ENCODE measurements at regions not wholly inside any gene's neighbourhood (a gene's known extent, or its start where the extent isn't known, plus 50 kb on each side); places are given as distances from the start of the nearest gene placed in this dataset.

- in situ Hi-C loops (cut with HindIII; ENCODE audit: low sequenced_read_pairs) = no loop called here
These were observed 72.7 kb upstream of the GLS start for GRCh38 chr2:190807886-190808285.

DNA sequence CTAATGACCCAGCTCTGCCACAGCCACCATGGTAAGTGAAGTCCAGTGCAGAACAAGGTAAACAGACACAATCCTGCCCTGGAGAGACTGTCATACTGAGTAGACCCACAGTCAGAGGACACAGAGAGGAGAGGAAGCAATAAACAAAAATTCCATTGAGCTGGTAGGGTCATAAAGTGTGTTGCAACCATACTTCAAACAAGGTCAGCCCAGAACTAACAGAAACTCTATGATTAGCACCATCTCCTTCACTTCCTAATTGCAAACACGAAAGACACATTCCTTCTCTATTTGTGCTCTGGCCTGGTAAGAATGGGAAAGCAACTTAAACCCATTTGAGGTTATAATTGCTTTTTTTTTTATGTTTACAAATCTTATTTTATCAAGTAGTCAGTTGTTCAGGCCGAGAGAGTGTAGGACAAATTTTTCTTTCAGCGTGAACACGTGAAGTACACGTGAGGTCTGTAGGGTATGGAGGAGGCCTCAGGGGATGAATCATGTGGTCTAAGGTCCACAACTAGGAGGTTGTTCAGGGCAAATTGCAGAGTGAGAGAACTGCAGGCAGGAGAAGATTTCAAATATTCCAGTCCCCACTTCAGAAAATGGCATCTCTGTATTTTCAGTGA, 71.4 kb upstream of the GLS start:
- in situ Hi-C loops (cut with HindIII; ENCODE audit: low sequenced_read_pairs) = no loop called here

DNA sequence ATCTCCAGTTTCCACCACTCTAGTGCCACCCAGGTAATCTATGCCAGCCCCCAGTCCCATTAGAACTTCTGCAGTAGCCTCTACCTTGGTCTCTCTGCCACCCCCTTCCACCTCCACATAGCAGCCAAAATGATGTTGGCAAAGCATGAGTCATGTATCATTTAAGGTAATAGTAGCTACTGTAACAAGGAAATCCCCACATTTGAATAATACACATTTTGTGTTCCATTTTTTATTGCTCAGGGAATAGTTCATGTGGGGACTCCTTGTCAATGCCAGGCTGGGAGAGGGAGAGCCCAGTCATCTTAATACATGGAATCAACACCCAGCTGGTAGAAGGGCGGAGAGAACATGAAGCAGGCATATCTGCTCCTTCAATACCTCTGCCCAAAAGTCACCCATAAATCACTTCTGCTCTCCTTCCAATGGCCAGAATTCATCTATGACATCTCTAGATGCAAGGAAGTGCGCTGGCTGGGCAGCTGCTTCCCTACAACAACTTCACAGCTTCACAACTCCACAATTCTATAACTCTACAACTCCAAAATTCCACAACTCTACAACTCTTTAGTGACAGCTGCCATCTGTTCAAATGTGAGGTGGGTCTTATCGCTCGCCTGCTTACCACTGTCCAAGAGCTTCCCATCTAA, 70.6 kb upstream of the GLS start:
- in situ Hi-C loops (cut with HindIII; ENCODE audit: low sequenced_read_pairs) = no loop called here

GRCh38 chr2:190810981-190811587, 69.5 kb upstream of the GLS start:
- in situ Hi-C loops (cut with HindIII; ENCODE audit: low sequenced_read_pairs) = no loop called here

DNA sequence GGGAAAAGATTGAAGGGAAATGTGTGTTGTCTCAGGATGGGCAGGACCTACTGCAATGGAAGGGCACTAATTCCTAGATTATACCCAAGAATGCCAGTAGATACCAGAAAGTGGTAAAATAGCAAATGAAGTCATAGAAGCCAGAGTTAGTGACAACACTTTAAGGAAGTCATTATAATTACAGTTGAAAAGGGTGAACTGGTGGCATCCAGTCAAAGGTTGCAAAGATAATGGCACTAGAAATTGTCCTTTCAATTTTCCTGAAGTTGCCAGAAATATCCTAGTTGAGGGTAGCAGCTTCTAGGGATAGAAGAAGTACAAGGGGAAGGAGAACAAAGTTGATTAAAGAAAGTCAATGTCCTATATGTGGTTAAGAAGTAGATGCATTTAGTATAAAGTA, 68.8 kb upstream of the GLS start:
- in situ Hi-C loops (cut with HindIII; ENCODE audit: low sequenced_read_pairs) = no loop called here

- in situ Hi-C loops (cut with HindIII; ENCODE audit: low sequenced_read_pairs) = no loop called here
These were observed 67.9 kb upstream of the GLS start for GRCh38 chr2:190812506-190813294.

DNA sequence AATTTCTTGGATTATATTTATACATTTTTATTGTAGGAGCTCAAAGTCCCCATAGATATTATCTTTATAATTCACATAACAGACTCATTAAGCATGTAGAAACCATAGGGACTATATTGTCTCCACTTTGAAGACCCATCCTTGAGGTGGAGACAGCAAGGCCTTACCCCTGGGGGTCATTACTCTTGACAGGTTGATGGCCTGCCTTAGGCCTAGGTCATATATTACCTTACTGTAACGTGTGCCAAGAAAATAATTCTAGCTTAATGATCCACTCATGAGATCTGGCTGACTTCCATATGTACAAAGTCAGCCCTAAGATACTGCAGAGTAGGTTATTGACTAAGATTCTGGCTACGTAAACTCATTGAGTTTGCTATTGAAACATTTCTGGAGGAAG, 65.4 kb upstream of the GLS start:
- in situ Hi-C loops (cut with HindIII; ENCODE audit: low sequenced_read_pairs) = no loop called here

DNA sequence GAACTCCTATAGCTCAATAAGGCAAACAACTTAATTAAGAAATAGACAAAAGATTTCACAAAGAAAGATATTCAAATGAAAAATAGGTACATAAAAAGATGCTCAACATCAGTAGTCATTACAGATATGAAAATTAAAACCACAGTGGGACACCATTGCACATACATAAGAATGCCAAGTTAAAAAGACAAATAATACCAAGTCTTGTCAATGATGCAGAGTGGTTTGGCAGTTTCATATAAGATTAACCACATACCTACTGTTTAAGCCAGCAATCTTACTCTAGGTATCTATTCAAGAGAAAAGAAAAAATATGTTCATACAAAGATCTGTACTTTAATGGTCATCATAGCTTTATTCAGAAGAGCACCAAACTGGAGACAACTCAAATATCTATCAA, 63.5 kb upstream of the GLS start:
- in situ Hi-C loops (cut with HindIII; ENCODE audit: low sequenced_read_pairs) = no loop called here

- in situ Hi-C loops (cut with HindIII; ENCODE audit: low sequenced_read_pairs) = no loop called here
These were observed 60.8 kb upstream of the GLS start for GRCh38 chr2:190819840-190820301.

DNA sequence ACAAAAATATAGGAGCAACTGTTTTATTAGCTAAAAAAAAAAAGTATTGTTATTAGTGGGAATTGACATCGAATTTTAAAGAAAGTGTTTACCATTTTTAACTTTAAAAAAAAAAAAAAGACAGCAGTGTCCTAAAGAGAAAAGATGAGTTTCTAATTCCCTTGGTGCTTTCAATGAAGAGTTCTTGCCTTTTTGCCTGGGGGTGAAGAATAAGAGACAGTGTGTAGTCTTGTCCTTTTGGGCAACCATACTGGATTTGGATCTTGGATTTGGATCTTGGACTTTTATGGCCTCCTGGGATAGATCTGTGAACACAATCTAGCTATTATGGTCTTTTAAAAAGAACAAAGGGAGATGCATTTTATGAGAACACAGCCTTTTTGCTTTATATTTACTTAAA, 60.2 kb upstream of the GLS start:
- in situ Hi-C loops (cut with HindIII; ENCODE audit: low sequenced_read_pairs) = no loop called here

GRCh38 chr2:190822043-190822442, 58.6 kb upstream of the GLS start:
- in situ Hi-C loops (cut with HindIII; ENCODE audit: low sequenced_read_pairs) = no loop called here

- in situ Hi-C loops (cut with HindIII; ENCODE audit: low sequenced_read_pairs) = no loop called here
These were observed 52.9 kb upstream of the GLS start for GRCh38 chr2:190827720-190828119.

DNA sequence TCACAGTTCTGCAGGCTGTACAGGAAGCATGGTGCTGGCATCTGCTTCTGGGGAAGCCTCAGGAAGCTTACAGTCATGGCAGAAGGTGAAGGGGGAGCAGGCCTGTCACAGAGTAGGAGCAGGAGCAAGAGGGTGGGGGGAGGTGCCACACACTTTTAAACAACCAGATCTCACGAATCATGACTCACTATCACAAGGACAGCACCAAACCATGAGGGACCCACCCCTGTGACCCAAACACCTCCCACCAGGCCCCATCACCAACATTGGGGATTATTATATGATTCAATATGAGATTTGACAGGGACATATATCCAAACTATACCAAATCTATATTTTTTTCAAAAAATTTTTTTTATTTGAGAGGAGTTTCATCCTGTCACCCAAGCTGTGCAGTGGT, 51.0 kb upstream of the GLS start:
- in situ Hi-C loops (cut with HindIII; ENCODE audit: low sequenced_read_pairs) = no loop called here
